AG04449 (cell line): ENCODE measurements at regions not wholly inside any gene's neighbourhood (a gene's known extent, or its start where the extent isn't known, plus 50 kb on each side); places are given as distances from the start of the nearest gene placed in this dataset.
"Not testable (repeated sequence)": the region's sequence is repeated elsewhere in the genome, so short reads cannot be mapped to it uniquely, and the experiment has no call there.

Experiments used
- CTCF ChIA-PET: fragments of 350-600 bp; formaldehyde crosslinking; extraction: SDS; loops from one replicate; lab custom pipeline; 2021; ENCODE audit warnings: antibody characterized with exemption; lab: Yijun Ruan, JAX
- POLR2A ChIA-PET: fragments of 400-600, 350-600 bp; formaldehyde crosslinking; extraction: SDS; loops from one replicate; lab custom pipeline; 2020; ENCODE audit warnings: antibody characterized with exemption, inconsistent platforms; lab: Yijun Ruan, JAX
- DNase-seq: peaks from one replicate; pipeline ENCODE4 v3.0.0-alpha.2; 2010; ENCODE audit warnings: low read depth, low spot score
- H3K4me3 ChIP-seq: 2 replicates; pipeline ENCODE4 v1.5.1; 2011; ENCODE audit warnings: low read depth, mild to moderate bottlenecking, control low read depth, low read length
- TF ChIP-seq, protein P1 (sequence below): IDR thresholded peaks from one replicate; pipeline ENCODE4 v1.5.1; 2011; ENCODE audit warnings: mild to moderate bottlenecking, moderate library complexity, low read length, control low read depth, inconsistent platforms; ENCODE audit not compliant: insufficient read depth; ENCODE audit errors: missing control alignments

DNA sequence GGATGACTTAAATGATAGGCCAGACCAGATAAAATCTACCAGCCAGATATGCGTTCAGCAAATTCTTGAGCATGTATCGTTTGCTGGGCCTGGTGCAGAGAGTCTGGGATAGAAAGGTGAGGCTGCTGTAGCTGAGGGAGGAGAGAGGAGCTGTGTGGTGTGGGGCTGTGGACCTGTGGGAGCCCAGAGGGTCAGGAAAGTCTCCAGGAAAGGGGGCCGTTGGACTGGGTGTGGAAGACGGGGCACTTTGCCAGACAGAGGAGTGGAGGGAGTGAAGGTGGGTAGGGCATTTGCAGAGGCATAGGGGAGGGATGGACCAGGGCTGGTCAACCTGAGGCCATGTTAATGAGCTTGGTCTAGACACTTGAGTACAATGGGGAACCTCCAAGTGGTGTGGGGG lies 124.7 kb upstream of the UNC5B start:
- ChIA-PET CTCF (no interaction called here), POLR2A (no interaction called here)
- TF ChIP-seq, protein P1, sequence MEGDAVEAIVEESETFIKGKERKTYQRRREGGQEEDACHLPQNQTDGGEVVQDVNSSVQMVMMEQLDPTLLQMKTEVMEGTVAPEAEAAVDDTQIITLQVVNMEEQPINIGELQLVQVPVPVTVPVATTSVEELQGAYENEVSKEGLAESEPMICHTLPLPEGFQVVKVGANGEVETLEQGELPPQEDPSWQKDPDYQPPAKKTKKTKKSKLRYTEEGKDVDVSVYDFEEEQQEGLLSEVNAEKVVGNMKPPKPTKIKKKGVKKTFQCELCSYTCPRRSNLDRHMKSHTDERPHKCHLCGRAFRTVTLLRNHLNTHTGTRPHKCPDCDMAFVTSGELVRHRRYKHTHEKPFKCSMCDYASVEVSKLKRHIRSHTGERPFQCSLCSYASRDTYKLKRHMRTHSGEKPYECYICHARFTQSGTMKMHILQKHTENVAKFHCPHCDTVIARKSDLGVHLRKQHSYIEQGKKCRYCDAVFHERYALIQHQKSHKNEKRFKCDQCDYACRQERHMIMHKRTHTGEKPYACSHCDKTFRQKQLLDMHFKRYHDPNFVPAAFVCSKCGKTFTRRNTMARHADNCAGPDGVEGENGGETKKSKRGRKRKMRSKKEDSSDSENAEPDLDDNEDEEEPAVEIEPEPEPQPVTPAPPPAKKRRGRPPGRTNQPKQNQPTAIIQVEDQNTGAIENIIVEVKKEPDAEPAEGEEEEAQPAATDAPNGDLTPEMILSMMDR, result no peak
- H3K4me3 ChIP-seq, result no peak overlapping the region
- DNase-seq, result no peak

- H3K4me3 ChIP-seq, result no peak overlapping the region
- DNase-seq, result no peak
- TF ChIP-seq, protein P1, result no peak
- ChIA-PET POLR2A (no interaction called here), CTCF (no interaction called here)
Observed at GRCh38 chr10:71088054-71088453, 124.3 kb upstream of the UNC5B start.

DNA sequence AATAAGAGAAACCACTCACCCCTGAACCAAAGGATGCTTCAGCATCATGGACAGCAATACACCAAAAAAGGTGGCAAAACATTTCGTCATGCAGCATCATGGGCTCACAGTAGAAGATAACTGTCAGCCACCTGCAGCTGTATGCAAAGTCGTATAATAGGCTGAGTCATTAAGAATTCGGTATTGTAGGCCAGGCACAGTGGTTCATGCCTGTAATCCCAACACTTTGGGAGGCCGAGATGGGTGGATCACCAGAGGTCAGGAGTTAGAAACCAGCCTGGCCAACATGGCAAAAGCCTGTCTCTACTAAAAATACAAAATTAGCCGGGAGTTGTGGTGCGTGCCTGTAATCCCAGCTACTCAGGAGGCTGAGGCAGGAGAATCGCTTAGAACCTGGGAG lies 123.8 kb upstream of the UNC5B start:
- POLR2A ChIA-PET, CTCF ChIA-PET, H3K4me3 ChIP-seq, DNase-seq: not testable (repeated sequence)

GRCh38 chr10:71089162-71089561 lies 123.2 kb upstream of the UNC5B start:
- POLR2A ChIA-PET, result no interaction called here
- DNase-seq, result no peak
- CTCF ChIA-PET, result no interaction called here
- H3K4me3 ChIP-seq, result no peak overlapping the region
- TF ChIP-seq, protein P1, result no peak

DNA sequence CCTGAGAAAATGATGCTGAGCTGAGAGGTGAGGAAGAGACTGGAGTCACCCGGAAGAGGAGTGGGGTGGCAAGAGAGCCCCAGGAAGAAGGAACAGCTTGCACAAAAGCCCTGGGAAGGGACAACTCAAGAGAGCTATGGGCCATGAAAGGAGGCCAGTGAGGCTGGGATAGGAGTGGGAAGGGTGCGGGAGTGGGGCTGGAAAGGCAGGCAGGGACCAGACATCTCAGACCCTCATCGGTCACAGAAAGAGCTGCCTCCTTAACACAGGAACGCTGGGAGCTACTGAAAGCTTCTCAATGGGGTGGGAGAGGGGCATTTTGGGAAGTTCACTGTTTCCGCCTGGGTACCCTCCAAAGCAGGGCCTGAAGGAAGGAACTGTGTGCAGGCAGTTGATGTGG lies 122.0 kb upstream of the UNC5B start:
- TF ChIP-seq, protein P1, result no peak
- no peak overlapping the region for H3K4me3 ChIP-seq
- ChIA-PET CTCF (no interaction called here), POLR2A (no interaction called here)
- DNase-seq, result no peak

- TF ChIP-seq, protein P1, result no peak
- ChIA-PET CTCF (no interaction called here), POLR2A (no interaction called here)
- no peak for DNase-seq
- no peak overlapping the region for H3K4me3 ChIP-seq
Observed at GRCh38 chr10:71090801-71091200, 121.6 kb upstream of the UNC5B start.

- DNase-seq, result no peak
- ChIA-PET POLR2A (no interaction called here), CTCF (no interaction called here)
- TF ChIP-seq, protein P1, result no peak
- H3K4me3 ChIP-seq, result no peak overlapping the region
Observed at GRCh38 chr10:71092812-71093401, 119.5 kb upstream of the UNC5B start.
